Fibroblast of the aortic adventitia (primary cell): ENCODE measurements at regions not wholly inside any gene's neighbourhood (a gene's known extent, or its start where the extent isn't known, plus 50 kb on each side); places are given as distances from the start of the nearest gene placed in this dataset.

Experiments
- DNase-seq: peaks from one replicate; pipeline ENCODE4 v3.0.0-alpha.2; 2010; ENCODE audit warnings: low read depth
- H3K4me3 ChIP-seq: 2 replicates; pipeline ENCODE4 v1.5.1; 2011; ENCODE audit warnings: low read depth, mild to moderate bottlenecking, control low read depth, low read length, moderate library complexity
- CTCF ChIP-seq: IDR thresholded peaks from 2 replicates; pipeline ENCODE4 v1.5.1; 2011; ENCODE audit warnings: mild to moderate bottlenecking, low read length, control low read depth, inconsistent platforms; ENCODE audit not compliant: insufficient read depth

- no peak for TF ChIP-seq CTCF
- no peak for DNase-seq
- no peak overlapping the region for H3K4me3 ChIP-seq
Observed at GRCh38 chr5:109612278-109612905, 77.3 kb upstream of the MAN2A1 start.

GRCh38 chr5:109611505-109611904 is 78.2 kb upstream of the MAN2A1 start:
- DNase-seq, result no peak

GRCh38 chr5:109611061-109611460 is 78.7 kb upstream of the MAN2A1 start:
- no peak overlapping the region for H3K4me3 ChIP-seq
- no peak for DNase-seq
- no peak for TF ChIP-seq CTCF

More at GRCh38 chr5:109611505-109611904, 78.2 kb upstream of the MAN2A1 start:
- TF ChIP-seq CTCF, result no peak
- H3K4me3 ChIP-seq, result no peak overlapping the region

GRCh38 chr5:109610581-109610980 is 79.1 kb upstream of the MAN2A1 start:
- DNase-seq, result no peak
- TF ChIP-seq CTCF, result no peak

GRCh38 chr5:109605207-109605730 is 84.5 kb upstream of the MAN2A1 start:
- no peak for DNase-seq
- no peak overlapping the region for H3K4me3 ChIP-seq
- no peak for TF ChIP-seq CTCF

More at GRCh38 chr5:109610581-109610980, 79.1 kb upstream of the MAN2A1 start:
- no peak overlapping the region for H3K4me3 ChIP-seq

GRCh38 chr5:109604758-109605157 is 85.0 kb upstream of the MAN2A1 start:
- no peak for DNase-seq
- no peak overlapping the region for H3K4me3 ChIP-seq
- TF ChIP-seq CTCF, result no peak

GRCh38 chr5:109601736-109602135 is 88.0 kb upstream of the MAN2A1 start:
- no peak for TF ChIP-seq CTCF
- no peak overlapping the region for H3K4me3 ChIP-seq
- no peak for DNase-seq
